Activated CD8-positive, alpha-beta T cell treated with anti-CD3 and anti-CD28 coated beads for 36 hours (primary cell): ENCODE measurements at regions not wholly inside any gene's neighbourhood (a gene's known extent, or its start where the extent isn't known, plus 50 kb on each side); places are given as distances from the start of the nearest gene placed in this dataset.

ENCODE experiments used
- ATAC-seq: fragments of 200-7000 bp; cut with Tn5 transposase; one replicate; pipeline ENCODE4 v1.10.0; 2021; ENCODE audit warnings: mild to moderate bottlenecking, moderate library complexity
- CTCF ChIA-PET: fragments of 350-600 bp; sonication (Branson Sonifier 250); formaldehyde crosslinking; loops from one replicate; lab custom pipeline; 2021; ENCODE audit warnings: antibody characterized with exemption; lab: Charles Lee
- POLR2A ChIA-PET: fragments of 350-600 bp; sonication (Branson Sonifier 250); formaldehyde crosslinking; loops from one replicate; lab custom pipeline; 2021; ENCODE audit warnings: antibody characterized with exemption; lab: Charles Lee
- DNase-seq: peaks from one replicate; pipeline ENCODE4 v3.0.0-alpha.2; 2020
- H3K27ac Mint-ChIP-seq: one replicate; pipeline ENCODE4 v1.8.0; 2021; ENCODE audit warnings: mild to moderate bottlenecking, mixed read lengths
- H3K27me3 Mint-ChIP-seq: one replicate; pipeline ENCODE4 v1.8.0; 2021; ENCODE audit warnings: mixed read lengths
- H3K36me3 Mint-ChIP-seq: one replicate; pipeline ENCODE4 v1.8.0; 2021; ENCODE audit warnings: low read depth, mixed read lengths
- H3K4me1 Mint-ChIP-seq: one replicate; pipeline ENCODE4 v1.8.0; 2021; ENCODE audit warnings: low read depth, mixed read lengths
- H3K4me3 Mint-ChIP-seq: one replicate; pipeline ENCODE4 v1.8.0; 2021; ENCODE audit warnings: mild to moderate bottlenecking, moderate library complexity, mixed read lengths
- H3K9me3 Mint-ChIP-seq: one replicate; pipeline ENCODE4 v1.8.0; 2021; ENCODE audit warnings: mixed read lengths
- CTCF ChIP-seq: fragments of 200-600 bp; IDR thresholded peaks from one replicate; pipeline ENCODE4 v1.8.0; 2022; ENCODE audit warnings: antibody characterized with exemption, mild to moderate bottlenecking
- intact Hi-C: fragments of 100-400 bp; cut with micrococcal nuclease; formaldehyde crosslinking; loops from one replicate; pipeline ENCODE4 v1.10.0; 2022

GRCh38 chr2:21281384-21281783 is 157.6 kb downstream of the TDRD15 start:
- DNase-seq (no peak), ATAC-seq (no peak)
- H3K36me3 Mint-ChIP-seq, result no peaks in the 10 kb centered on the region
- TF ChIP-seq CTCF, result no peak
- H3K4me1 Mint-ChIP-seq, result no peaks in the 10 kb centered on the region
- intact Hi-C loops, result no loop called here
- H3K27ac Mint-ChIP-seq, result no peak overlapping the region
- H3K9me3 Mint-ChIP-seq, result no peaks in the 10 kb centered on the region
- no peaks in the 10 kb centered on the region for H3K27me3 Mint-ChIP-seq
- POLR2A ChIA-PET, result no interaction called here
- H3K4me3 Mint-ChIP-seq, result no peak overlapping the region
- CTCF ChIA-PET, result no interaction called here

GRCh38 chr2:21281791-21282514 is 158.2 kb downstream of the TDRD15 start:
- no peak for DNase-seq
- H3K27ac Mint-ChIP-seq, result no peak overlapping the region
- H3K27me3 Mint-ChIP-seq, result no peaks in the 10 kb centered on the region
- H3K36me3 Mint-ChIP-seq, result no peaks in the 10 kb centered on the region
- ChIA-PET CTCF (no interaction called here), POLR2A (no interaction called here)
- no peaks in the 10 kb centered on the region for H3K9me3 Mint-ChIP-seq
- intact Hi-C loops, result no loop called here
- ATAC-seq, result no peak
- TF ChIP-seq CTCF, result no peak
- H3K4me3 Mint-ChIP-seq, result no peak overlapping the region
- no peaks in the 10 kb centered on the region for H3K4me1 Mint-ChIP-seq

- CTCF ChIA-PET, result no interaction called here
- POLR2A ChIA-PET, result no interaction called here
- H3K36me3 Mint-ChIP-seq, result no peaks in the 10 kb centered on the region
- TF ChIP-seq CTCF, result no peak
- intact Hi-C loops, result no loop called here
- no peaks in the 10 kb centered on the region for H3K4me1 Mint-ChIP-seq
- DNase-seq (no peak), ATAC-seq (no peak)
- H3K4me3 Mint-ChIP-seq, result no peak overlapping the region
- H3K27ac Mint-ChIP-seq, result no peak overlapping the region
- H3K9me3 Mint-ChIP-seq, result no peaks in the 10 kb centered on the region
- no peaks in the 10 kb centered on the region for H3K27me3 Mint-ChIP-seq
Observed at GRCh38 chr2:21282515-21282898, 158.7 kb downstream of the TDRD15 start.

GRCh38 chr2:21288299-21288698 is 164.5 kb downstream of the TDRD15 start:
- H3K4me1 Mint-ChIP-seq, result no peaks in the 10 kb centered on the region
- no peak for ATAC-seq
- no peaks in the 10 kb centered on the region for H3K27me3 Mint-ChIP-seq
- ChIA-PET CTCF (no interaction called here), POLR2A (interaction anchor here (0.7 kb wide), 1 partner anchor 309 kb away, joined by 3 read pairs; no protein-coding TSS in a partner anchor)
- H3K9me3 Mint-ChIP-seq, result no peaks in the 10 kb centered on the region
- intact Hi-C loops, result no loop called here
- DNase-seq, result no peak
- no peak overlapping the region for H3K27ac Mint-ChIP-seq
- H3K36me3 Mint-ChIP-seq, result no peaks in the 10 kb centered on the region
- no peak for TF ChIP-seq CTCF
- H3K4me3 Mint-ChIP-seq, result no peak overlapping the region

- ChIA-PET CTCF (no interaction called here), POLR2A (no interaction called here)
- ATAC-seq (no peak), DNase-seq (no peak)
- H3K4me3 Mint-ChIP-seq, result no peak overlapping the region
- TF ChIP-seq CTCF, result no peak
- no peak overlapping the region for H3K27ac Mint-ChIP-seq
- H3K27me3 Mint-ChIP-seq, result no peaks in the 10 kb centered on the region
- no peaks in the 10 kb centered on the region for H3K4me1 Mint-ChIP-seq
- no peaks in the 10 kb centered on the region for H3K36me3 Mint-ChIP-seq
- no peaks in the 10 kb centered on the region for H3K9me3 Mint-ChIP-seq
- intact Hi-C loops, result no loop called here
Observed at GRCh38 chr2:21288739-21289520, 165.2 kb downstream of the TDRD15 start.
